HG03469 (cell line): ENCODE measurements at regions not wholly inside any gene's neighbourhood (a gene's known extent, or its start where the extent isn't known, plus 50 kb on each side); places are given as distances from the start of the nearest gene placed in this dataset.
"Not testable (repeated sequence)": the region's sequence is repeated elsewhere in the genome, so short reads cannot be mapped to it uniquely, and the experiment has no call there.

Source experiments
- ATAC-seq: cut with Tn5 transposase; IDR thresholded peaks from one replicate; pipeline ENCODE4 v1.9.1; 2021; ENCODE audit warnings: mild to moderate bottlenecking, moderate library complexity, moderate number of reproducible peaks; ENCODE audit not compliant: unreplicated experiment

- no peak for ATAC-seq
Observed at GRCh38 chr3:71934520-71935270, 149.7 kb upstream of the PROK2 start.

- ATAC-seq = no peak
Observed at GRCh38 chr3:71931922-71932321, 147.0 kb upstream of the PROK2 start.

- no peak for ATAC-seq
Observed at GRCh38 chr3:71930056-71930991, 145.4 kb upstream of the PROK2 start.

DNA sequence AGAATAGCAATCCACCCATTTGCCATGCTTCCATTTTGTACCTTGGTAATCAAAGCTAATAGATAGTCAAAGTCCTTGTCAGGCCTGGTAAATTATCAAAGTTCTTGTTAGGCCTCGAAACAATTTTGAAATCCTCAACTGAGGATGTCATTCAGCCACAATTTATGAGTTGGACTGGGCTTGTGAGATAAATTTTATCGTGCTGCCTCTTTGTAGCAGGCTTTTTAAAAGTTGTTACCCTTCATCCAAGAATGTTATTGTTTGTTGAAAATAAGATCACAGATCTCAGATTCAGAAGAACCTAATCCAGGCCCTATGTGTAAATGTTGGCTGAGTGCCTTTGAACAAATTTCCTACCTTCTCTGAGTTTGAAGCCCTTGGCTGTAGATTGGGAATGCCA is 143.3 kb upstream of the PROK2 start:
- ATAC-seq = no peak

GRCh38 chr3:71927505-71928066 is 142.6 kb upstream of the PROK2 start:
- ATAC-seq = no peak

GRCh38 chr3:71926616-71927015 is 141.7 kb upstream of the PROK2 start:
- no peak for ATAC-seq

DNA sequence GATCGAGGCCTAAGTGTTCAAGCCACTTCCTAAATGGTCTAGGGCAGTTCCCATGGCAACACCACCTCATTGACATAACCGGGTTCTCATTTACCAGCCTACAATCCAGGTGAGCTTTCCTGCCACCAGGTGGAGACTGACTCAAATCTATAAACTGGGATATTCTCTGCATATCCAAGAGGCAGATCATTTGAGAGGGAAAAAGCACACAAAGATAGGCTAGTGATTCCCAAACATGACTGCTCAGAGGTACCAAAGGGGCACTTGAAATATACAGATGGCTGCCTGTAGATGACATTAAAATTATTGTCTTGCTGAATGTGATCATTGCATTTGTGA is 141.3 kb upstream of the PROK2 start:
- no peak for ATAC-seq

DNA sequence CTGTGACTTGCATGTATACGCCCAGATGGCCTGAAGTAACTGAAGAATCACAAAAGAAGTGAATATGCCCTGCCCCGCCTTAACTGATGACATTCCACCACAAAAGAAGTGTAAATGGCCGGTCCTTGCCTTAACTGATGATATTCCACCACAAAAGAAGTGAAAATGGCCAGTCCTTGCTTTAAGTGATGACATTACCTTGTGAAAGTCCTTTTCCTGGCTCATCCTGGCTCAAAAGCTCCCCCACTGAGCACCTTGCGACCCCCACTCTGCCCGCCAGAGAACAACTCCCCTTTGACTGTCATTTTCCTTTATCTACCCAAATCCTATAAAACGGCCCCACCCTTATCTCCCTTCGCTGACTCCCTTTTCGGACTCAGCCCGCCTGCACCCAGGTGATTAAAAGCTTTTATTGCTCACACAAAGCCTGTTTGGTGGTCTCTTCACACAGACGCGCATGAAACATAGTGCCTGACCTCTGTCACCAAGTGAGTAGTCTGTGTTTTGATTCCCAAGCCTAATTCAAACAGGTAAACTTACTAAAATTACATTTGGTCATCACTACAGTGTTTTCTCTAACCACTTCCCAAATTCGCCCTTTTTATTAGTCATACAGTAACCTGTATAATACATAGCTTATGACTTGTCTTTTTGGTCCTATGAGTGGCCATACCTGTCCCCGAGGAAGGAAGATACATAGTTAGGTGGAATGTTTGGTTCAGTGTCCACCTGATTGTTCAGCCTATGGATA is 140.7 kb upstream of the PROK2 start:
- not testable (repeated sequence) for ATAC-seq

DNA sequence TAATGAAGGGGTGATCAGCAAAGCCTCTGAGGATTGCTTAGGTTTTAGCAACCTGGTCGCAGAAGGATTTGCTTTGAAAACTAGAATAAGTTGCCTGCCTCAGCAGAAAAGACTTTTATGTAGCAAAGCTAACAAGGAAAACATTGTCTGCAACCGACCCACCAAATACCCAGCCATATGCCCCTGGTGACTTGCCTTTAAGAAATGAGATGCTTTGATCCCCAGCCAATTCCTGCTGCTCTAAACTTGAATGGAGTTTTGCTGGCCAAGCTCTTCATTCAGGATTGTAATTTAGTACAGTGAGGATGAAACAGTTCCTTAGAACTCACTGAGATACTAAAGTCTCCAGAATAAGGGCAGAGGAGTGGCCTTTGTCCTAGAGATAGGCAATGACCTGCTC is 139.8 kb upstream of the PROK2 start:
- no peak for ATAC-seq

DNA sequence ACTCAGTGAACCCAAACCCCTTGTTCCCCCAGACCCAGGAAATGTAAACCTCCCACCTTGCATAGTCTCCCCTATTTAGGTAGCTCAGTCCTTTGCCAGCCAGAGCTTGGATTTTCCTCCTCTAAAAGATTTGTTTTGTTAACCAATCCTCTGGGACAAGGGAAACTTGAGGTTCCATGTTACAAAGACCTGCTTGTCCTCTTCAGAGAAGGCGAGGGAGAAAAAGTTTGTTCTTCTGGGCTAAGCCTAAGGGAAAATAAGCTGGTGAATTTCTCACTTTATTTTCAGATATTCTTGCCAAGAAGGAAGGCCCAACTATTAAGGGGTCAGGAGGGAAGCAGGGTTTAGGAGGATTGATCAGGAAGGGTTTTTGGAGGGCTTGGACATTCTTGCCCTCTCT is 136.1 kb upstream of the PROK2 start:
- ATAC-seq = no peak

DNA sequence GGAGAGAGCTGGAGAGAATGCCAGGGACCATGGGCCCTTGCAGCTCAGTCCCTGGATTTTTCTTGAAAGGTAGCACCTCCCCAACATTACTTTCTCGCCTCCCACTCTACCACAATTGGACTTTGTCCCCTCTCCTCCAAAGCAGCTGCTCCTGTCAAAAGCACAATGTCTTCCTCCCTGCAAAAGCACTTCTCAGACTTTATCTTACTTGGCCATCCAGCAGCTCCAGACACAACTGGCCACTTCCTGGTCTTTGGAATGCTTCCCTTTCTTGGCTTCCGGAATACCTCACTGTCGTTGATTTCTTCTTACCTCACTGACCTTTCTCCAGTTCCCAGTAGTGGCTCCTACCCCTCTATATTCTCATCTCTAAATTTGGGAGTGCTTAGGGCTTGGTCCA is 134.6 kb upstream of the PROK2 start:
- ATAC-seq = no peak

- no peak for ATAC-seq
Observed at GRCh38 chr3:71917545-71917944, 132.6 kb upstream of the PROK2 start.

DNA sequence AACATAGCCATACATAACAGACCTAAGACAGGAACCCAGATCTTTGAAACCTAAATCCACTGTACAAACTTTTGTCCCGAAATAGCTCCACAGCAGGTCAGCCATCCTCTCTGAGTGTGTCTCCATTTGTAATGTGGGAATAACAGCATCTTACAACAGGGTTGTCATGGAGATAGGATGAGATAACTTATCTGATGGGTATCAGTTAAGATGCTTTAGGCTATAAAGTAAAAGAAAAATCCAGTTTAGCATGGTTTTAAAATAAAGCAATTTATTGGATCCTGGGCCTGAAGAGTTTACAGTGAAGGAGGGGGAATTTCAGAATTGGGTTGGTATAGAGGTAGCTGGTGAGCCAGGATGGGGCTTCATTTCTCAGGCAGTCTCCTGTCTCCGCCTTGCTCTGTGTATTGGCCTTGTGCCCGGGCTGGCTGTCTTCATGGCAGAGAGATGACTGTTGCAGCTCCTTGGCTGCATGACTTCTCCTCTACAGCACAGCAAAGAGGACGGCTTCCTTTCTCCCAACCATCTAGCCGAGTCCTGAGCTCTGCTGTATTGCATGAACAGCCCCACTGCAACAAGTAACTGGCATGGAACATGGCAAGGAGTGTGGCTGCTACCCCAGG is 131.9 kb upstream of the PROK2 start:
- no peak for ATAC-seq

- no peak for ATAC-seq
Observed at GRCh38 chr3:71912839-71913495, 128.0 kb upstream of the PROK2 start.

DNA sequence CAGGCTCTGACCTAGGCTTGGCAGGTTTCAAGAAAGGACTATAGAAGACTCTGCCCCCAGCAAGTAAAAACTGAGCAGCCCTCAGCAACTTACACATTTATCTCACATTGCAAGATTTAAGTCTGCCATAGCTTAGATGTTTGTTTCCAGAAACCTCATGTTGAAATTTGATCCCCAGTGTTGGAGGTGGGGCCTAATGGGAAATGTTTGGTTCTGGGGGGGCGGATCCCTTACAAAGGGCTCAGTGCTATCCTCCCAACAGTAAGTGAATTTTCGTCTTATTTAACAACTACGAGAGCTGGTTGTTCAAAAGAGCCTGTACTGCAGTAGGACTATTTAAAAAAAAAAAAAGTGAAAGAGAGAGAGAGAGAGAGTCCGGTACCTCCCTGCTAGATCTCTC is 125.2 kb upstream of the PROK2 start:
- no peak for ATAC-seq

DNA sequence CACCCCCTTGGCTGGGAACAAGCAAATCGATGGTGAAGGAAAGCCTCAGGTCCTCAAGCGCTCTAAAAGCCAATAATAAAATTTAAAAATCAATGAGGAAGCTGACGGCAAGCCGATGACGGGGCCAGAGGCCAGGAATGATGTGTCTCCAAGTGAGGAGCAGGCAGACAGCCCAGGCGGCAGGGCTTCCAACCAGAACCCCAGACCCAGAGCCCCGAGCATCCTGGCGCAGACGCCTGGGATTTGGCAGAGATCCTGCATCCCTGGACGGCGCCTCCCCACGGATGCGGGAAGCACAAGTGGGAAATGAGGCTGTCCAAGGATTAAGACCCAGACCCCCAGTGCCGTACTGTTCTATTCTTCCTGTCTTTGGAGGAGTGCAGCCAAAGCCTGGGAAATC is 123.0 kb upstream of the PROK2 start:
- no peak for ATAC-seq

GRCh38 chr3:71906976-71907375 is 122.0 kb upstream of the PROK2 start:
- no peak for ATAC-seq

DNA sequence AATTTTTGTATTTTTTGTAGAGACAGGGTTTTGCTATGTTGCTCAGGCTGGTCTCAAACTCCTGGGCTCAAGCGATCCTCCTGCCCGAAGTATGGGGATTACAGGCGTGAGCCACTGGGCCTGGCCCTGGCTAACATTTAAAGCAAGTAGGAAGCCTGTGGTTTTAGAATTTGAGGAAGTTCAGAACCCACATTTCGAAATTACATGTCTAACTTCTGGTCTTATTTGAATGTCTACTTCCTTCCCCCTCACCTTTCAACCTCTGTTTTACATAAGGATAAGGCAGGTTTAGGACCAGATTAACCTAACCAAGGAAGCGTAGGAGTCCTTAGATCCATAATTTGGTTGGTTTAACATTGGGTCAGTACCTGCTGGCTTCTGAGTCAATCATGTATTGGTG is 120.5 kb upstream of the PROK2 start:
- peak; percentile 93 for ATAC-seq

GRCh38 chr3:71903936-71904335 is 119.0 kb upstream of the PROK2 start:
- no peak for ATAC-seq

GRCh38 chr3:71903112-71903495 is 118.2 kb upstream of the PROK2 start:
- ATAC-seq = no peak
